ENCODE measurements at regions not wholly inside any gene's neighbourhood (a gene's known extent, or its start where the extent isn't known, plus 50 kb on each side); places are given as distances from the start of the nearest gene placed in this dataset.
"Not testable (repeated sequence)": the region's sequence is repeated elsewhere in the genome, so short reads cannot be mapped to it uniquely, and the experiment has no call there.

- Histone ChIP-seq H3K4me3 (no peak overlapping the region), H3K27ac (no peak overlapping the region)
- DNase-seq (ENCODE audit: low spot score): no peak
- TF ChIP-seq CTCF (IDR thresholded peaks at IDR 0.05): no peak
These were observed 257.1 kb upstream of the KCNG1 start for GRCh38 chr20:51280047-51280446.

GRCh38 chr20:51277961-51278360 is 255.1 kb upstream of the KCNG1 start:
- Histone ChIP-seq H3K27ac (no peak overlapping the region), H3K4me3 (no peak overlapping the region)
- no peak for DNase-seq (ENCODE audit: low spot score)
- TF ChIP-seq CTCF (IDR thresholded peaks at IDR 0.05): no peak

- Histone ChIP-seq H3K4me3 (no peak overlapping the region), H3K27ac (no peak overlapping the region)
- no peak for TF ChIP-seq CTCF (IDR thresholded peaks at IDR 0.05)
- no peak for DNase-seq (ENCODE audit: low spot score)
These were observed 253.4 kb upstream of the KCNG1 start for GRCh38 chr20:51276296-51276695.

GRCh38 chr20:51275826-51276225 is 252.9 kb upstream of the KCNG1 start:
- no peak overlapping the region for H3K4me3 ChIP-seq
- H3K27ac ChIP-seq: no peak overlapping the region
- no peak for TF ChIP-seq CTCF (IDR thresholded peaks at IDR 0.05)
- no peak for DNase-seq (ENCODE audit: low spot score)

- no peak for TF ChIP-seq CTCF (IDR thresholded peaks at IDR 0.05)
- Histone ChIP-seq H3K4me3 (no peak overlapping the region), H3K27ac (no peak overlapping the region)
- DNase-seq (ENCODE audit: low spot score): no peak
These were observed 252.3 kb upstream of the KCNG1 start for GRCh38 chr20:51275181-51275580.

- Histone ChIP-seq H3K4me3 (no peak overlapping the region), H3K27ac (no peak overlapping the region)
- no peak for DNase-seq (ENCODE audit: low spot score)
- TF ChIP-seq CTCF (IDR thresholded peaks at IDR 0.05): no peak
These were observed 249.5 kb upstream of the KCNG1 start for GRCh38 chr20:51272401-51272800.

GRCh38 chr20:51271931-51272330 is 249.0 kb upstream of the KCNG1 start:
- H3K4me3 ChIP-seq: no peak overlapping the region
- no peak for TF ChIP-seq CTCF (IDR thresholded peaks at IDR 0.05)
- DNase-seq (ENCODE audit: low spot score): no peak
- no peak overlapping the region for H3K27ac ChIP-seq

GRCh38 chr20:51271289-51271688 is 248.4 kb upstream of the KCNG1 start:
- not testable (repeated sequence) for H3K27ac ChIP-seq; H3K4me3 ChIP-seq; DNase-seq (ENCODE audit: low spot score)

Measured in coronary artery (tissue), 2 donors.